HEK293 (cell line): ENCODE measurements at regions not wholly inside any gene's neighbourhood (a gene's known extent, or its start where the extent isn't known, plus 50 kb on each side); places are given as distances from the start of the nearest gene placed in this dataset.

Experiments used
- CTCF ChIA-PET: fragments of 350-600 bp; formaldehyde crosslinking; extraction: SDS; loops from one replicate; lab custom pipeline; 2021; ENCODE audit warnings: antibody characterized with exemption; lab: Yijun Ruan, JAX
- POLR2A ChIA-PET: fragments of 300-600 bp; formaldehyde crosslinking; extraction: SDS; loops from one replicate; lab custom pipeline; 2020; ENCODE audit warnings: antibody characterized with exemption, inconsistent platforms; lab: Yijun Ruan, JAX
- H3K27ac ChIP-seq: fragments of 200-500 bp; sonication (Bioruptor generic); 2 replicates; pipeline ENCODE4 v1.5.1; 2014; ENCODE audit warnings: low read depth, low read length, control low read depth, inconsistent platforms; ENCODE audit errors: extremely low read depth
- H3K36me3 ChIP-seq, 2 experiments: fragments of 200-500 bp in 1 of 2; sonication (Bioruptor generic) in 1 of 2; 1 replicate in 1 of 2; 2 replicates in 1 of 2; pipeline ENCODE4 v1.5.1; 2014 to 2017; ENCODE audit warnings: inconsistent platforms in 2 of 2, low read length in 2 of 2; ENCODE audit not compliant: control insufficient read depth in 2 of 2, insufficient read depth in 1 of 2
- H3K4me1 ChIP-seq: fragments of 200-500 bp; sonication (Bioruptor generic); 2 replicates; pipeline ENCODE4 v1.5.1; 2014; ENCODE audit warnings: mild to moderate bottlenecking, low read length, inconsistent platforms; ENCODE audit not compliant: control insufficient read depth, insufficient read depth
- H3K4me3 ChIP-seq: 2 replicates; pipeline ENCODE4 v1.5.1; 2011; ENCODE audit warnings: low read depth, mild to moderate bottlenecking, control low read depth, low read length, moderate library complexity
- H3K9me3 ChIP-seq: fragments of 200-500 bp; sonication (Bioruptor generic); 2 replicates; pipeline ENCODE4 v1.5.1; 2014; ENCODE audit warnings: low read depth, low read length, inconsistent platforms; ENCODE audit not compliant: control insufficient read depth, insufficient read depth
- PRDM2 ChIP-seq: fragments of 450-650 bp; formaldehyde crosslinking; IDR thresholded peaks from 2 replicates; pipeline ENCODE4 v1.5.1; 2016; ENCODE audit warnings: missing biosample characterization, missing genetic modification characterization, borderline replicate concordance
- REST ChIP-seq: fragments of 450-650 bp; formaldehyde crosslinking; IDR thresholded peaks from 2 replicates; pipeline ENCODE4 v1.5.1; 2016; ENCODE audit warnings: missing biosample characterization, missing genetic modification characterization
- SCRT2 ChIP-seq: fragments of 450-650 bp; formaldehyde crosslinking; IDR thresholded peaks from 2 replicates; pipeline ENCODE4 v1.5.1; 2016; ENCODE audit warnings: missing biosample characterization, missing genetic modification characterization
- SETDB1 ChIP-seq: IDR thresholded peaks from one replicate; pipeline ENCODE4 v1.6.1; 2017; ENCODE audit warnings: mild to moderate bottlenecking, low read length, moderate library complexity, mixed read lengths; ENCODE audit not compliant: insufficient read length
- ZBTB11 ChIP-seq: fragments of 450-650 bp; formaldehyde crosslinking; conservative IDR thresholded peaks from 2 replicates; pipeline ENCODE4 v1.5.1; 2016; ENCODE audit warnings: low read depth, missing biosample characterization, missing genetic modification characterization
- ZBTB8A ChIP-seq: fragments of 450-650 bp; formaldehyde crosslinking; IDR thresholded peaks from 2 replicates; pipeline ENCODE4 v1.5.1; 2016; ENCODE audit warnings: missing biosample characterization, missing genetic modification characterization
- ZIC2 ChIP-seq: fragments of 450-650 bp; formaldehyde crosslinking; IDR thresholded peaks from 2 replicates; pipeline ENCODE4 v1.5.1; 2016; ENCODE audit warnings: missing biosample characterization, missing genetic modification characterization
- ZNF133 ChIP-seq: fragments of 450-650 bp; formaldehyde crosslinking; IDR thresholded peaks from 2 replicates; pipeline ENCODE4 v1.5.1; 2016; ENCODE audit warnings: missing biosample characterization, missing genetic modification characterization
- ZNF138 ChIP-seq: fragments of 450-650 bp; formaldehyde crosslinking; IDR thresholded peaks from 2 replicates; pipeline ENCODE4 v1.5.1; 2016; ENCODE audit warnings: missing biosample characterization, missing genetic modification characterization, borderline replicate concordance
- ZNF140 ChIP-seq: fragments of 450-650 bp; formaldehyde crosslinking; IDR thresholded peaks from 2 replicates; pipeline ENCODE4 v1.5.1; 2016; ENCODE audit warnings: missing biosample characterization, missing genetic modification characterization
- ZNF266 ChIP-seq: fragments of 450-650 bp; formaldehyde crosslinking; IDR thresholded peaks from 2 replicates; pipeline ENCODE4 v1.5.1; 2016; ENCODE audit warnings: missing biosample characterization, missing genetic modification characterization, low read depth
- ZNF426 ChIP-seq: fragments of 450-650 bp; formaldehyde crosslinking; IDR thresholded peaks from 2 replicates; pipeline ENCODE4 v1.5.1; 2017; ENCODE audit warnings: missing biosample characterization, missing genetic modification characterization, mild to moderate bottlenecking, inconsistent platforms, moderate library complexity
- ZNF433 ChIP-seq: fragments of 450-650 bp; formaldehyde crosslinking; IDR thresholded peaks from 2 replicates; pipeline ENCODE4 v1.5.1; 2016; ENCODE audit warnings: missing biosample characterization, missing genetic modification characterization, low read depth
- ZNF510 ChIP-seq: fragments of 450-650 bp; formaldehyde crosslinking; IDR thresholded peaks from 2 replicates; pipeline ENCODE4 v1.5.1; 2018; ENCODE audit warnings: mild to moderate bottlenecking, missing genetic modification characterization, missing biosample characterization; ENCODE audit not compliant: insufficient replicate concordance
- ZNF548 ChIP-seq: fragments of 450-650 bp; formaldehyde crosslinking; IDR thresholded peaks from 2 replicates; pipeline ENCODE4 v1.5.1; 2016; ENCODE audit warnings: missing biosample characterization, missing genetic modification characterization
- ZNF585B ChIP-seq: fragments of 450-650 bp; formaldehyde crosslinking; IDR thresholded peaks from 2 replicates; pipeline ENCODE4 v1.5.1; 2016; ENCODE audit warnings: missing biosample characterization, missing genetic modification characterization
- ZNF677 ChIP-seq: fragments of 450-650 bp; IDR thresholded peaks from 2 replicates; pipeline ENCODE4 v1.5.0; 2018; ENCODE audit warnings: missing biosample characterization, mild to moderate bottlenecking, missing genetic modification characterization, moderate library complexity
- ZNF792 ChIP-seq: fragments of 450-650 bp; formaldehyde crosslinking; IDR thresholded peaks from 2 replicates; pipeline ENCODE4 v1.5.1; 2016; ENCODE audit warnings: missing biosample characterization, missing genetic modification characterization
- ZNF830 ChIP-seq: fragments of 450-650 bp; IDR thresholded peaks from 2 replicates; pipeline ENCODE4 v1.5.0; 2018; ENCODE audit warnings: missing biosample characterization, missing genetic modification characterization, low read depth, mild to moderate bottlenecking, moderate library complexity
- TF ChIP-seq, protein P1 (sequence below): fragments of 450-650 bp; formaldehyde crosslinking; conservative IDR thresholded peaks from 2 replicates; pipeline ENCODE4 v1.5.1; 2016; ENCODE audit warnings: low read depth, missing biosample characterization, missing genetic modification characterization

GRCh38 chr4:144421056-144421455 is 224.9 kb upstream of the HHIP start:
- H3K4me3 ChIP-seq, result no peak overlapping the region
- POLR2A ChIA-PET, result no interaction called here
- H3K36me3 ChIP-seq, result no peaks in the 10 kb centered on the region
- no peaks in the 10 kb centered on the region for H3K4me1 ChIP-seq
- H3K9me3 ChIP-seq, result no peaks in the 10 kb centered on the region
- no peak overlapping the region for H3K27ac ChIP-seq
- CTCF ChIA-PET, result no interaction called here
- TF ChIP-seq ZNF426 (tag by site-specific recombination), result peak; percentile 76
- TF ChIP-seq SETDB1, result no peak
- TF ChIP-seq ZNF133 (tag by site-specific recombination), result no peak
- TF ChIP-seq ZNF548 (tag by site-specific recombination), result no peak
- no peak for TF ChIP-seq PRDM2 (tag by site-specific recombination)
- 0 out of 2 replicates have a peak, but pooled peaks have one; percentile 46 for TF ChIP-seq ZNF266
- TF ChIP-seq ZNF830 (tag by site-specific recombination), result no peak
- no peak for TF ChIP-seq ZNF677 (tag by site-specific recombination)
- TF ChIP-seq ZNF510 (tag by site-specific recombination), result peak; percentile 64
- peak; percentile 47; the same call in 1 of the 2 replicates for TF ChIP-seq ZBTB8A (tag by site-specific recombination)
- TF ChIP-seq ZNF140 (tag by site-specific recombination), result peak; percentile 58
- peak; percentile 39; the same call in 1 of the 2 replicates for TF ChIP-seq REST (tag by site-specific recombination)
- TF ChIP-seq ZNF792 (tag by site-specific recombination), result no peak
- TF ChIP-seq ZNF585B (tag by site-specific recombination), result no peak
- TF ChIP-seq ZNF138 (tag by site-specific recombination), result 0 out of 2 replicates have a peak, but pooled peaks have one; percentile 7
- TF ChIP-seq, protein P1, sequence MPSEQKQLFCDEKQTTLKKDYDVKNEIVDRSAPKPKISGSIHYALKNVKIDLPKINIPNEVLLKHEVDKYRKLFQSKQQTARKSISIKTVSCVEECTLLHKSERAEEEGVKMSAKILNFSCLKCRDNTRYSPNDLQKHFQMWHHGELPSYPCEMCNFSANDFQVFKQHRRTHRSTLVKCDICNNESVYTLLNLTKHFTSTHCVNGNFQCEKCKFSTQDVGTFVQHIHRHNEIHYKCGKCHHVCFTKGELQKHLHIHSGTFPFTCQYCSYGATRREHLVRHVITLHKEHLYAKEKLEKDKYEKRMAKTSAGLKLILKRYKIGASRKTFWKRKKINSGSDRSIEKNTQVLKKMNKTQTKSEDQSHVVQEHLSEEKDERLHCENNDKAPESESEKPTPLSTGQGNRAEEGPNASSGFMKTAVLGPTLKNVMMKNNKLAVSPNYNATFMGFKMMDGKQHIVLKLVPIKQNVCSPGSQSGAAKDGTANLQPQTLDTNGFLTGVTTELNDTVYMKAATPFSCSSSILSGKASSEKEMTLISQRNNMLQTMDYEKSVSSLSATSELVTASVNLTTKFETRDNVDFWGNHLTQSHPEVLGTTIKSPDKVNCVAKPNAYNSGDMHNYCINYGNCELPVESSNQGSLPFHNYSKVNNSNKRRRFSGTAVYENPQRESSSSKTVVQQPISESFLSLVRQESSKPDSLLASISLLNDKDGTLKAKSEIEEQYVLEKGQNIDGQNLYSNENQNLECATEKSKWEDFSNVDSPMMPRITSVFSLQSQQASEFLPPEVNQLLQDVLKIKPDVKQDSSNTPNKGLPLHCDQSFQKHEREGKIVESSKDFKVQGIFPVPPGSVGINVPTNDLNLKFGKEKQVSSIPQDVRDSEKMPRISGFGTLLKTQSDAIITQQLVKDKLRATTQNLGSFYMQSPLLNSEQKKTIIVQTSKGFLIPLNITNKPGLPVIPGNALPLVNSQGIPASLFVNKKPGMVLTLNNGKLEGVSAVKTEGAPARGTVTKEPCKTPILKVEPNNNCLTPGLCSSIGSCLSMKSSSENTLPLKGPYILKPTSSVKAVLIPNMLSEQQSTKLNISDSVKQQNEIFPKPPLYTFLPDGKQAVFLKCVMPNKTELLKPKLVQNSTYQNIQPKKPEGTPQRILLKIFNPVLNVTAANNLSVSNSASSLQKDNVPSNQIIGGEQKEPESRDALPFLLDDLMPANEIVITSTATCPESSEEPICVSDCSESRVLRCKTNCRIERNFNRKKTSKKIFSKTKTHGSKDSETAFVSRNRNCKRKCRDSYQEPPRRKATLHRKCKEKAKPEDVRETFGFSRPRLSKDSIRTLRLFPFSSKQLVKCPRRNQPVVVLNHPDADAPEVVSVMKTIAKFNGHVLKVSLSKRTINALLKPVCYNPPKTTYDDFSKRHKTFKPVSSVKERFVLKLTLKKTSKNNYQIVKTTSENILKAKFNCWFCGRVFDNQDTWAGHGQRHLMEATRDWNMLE, result peak; percentile 75; the same call in 1 of the 2 replicates
- TF ChIP-seq ZBTB11 (tag by site-specific recombination), result peak; percentile 56
- no peak for TF ChIP-seq SCRT2 (tag by site-specific recombination)
- TF ChIP-seq ZIC2 (tag by site-specific recombination), result no peak
- TF ChIP-seq ZNF433, result no peak
